ENCODE measurements at regions not wholly inside any gene's neighbourhood (a gene's known extent, or its start where the extent isn't known, plus 50 kb on each side); places are given as distances from the start of the nearest gene placed in this dataset.
"Not testable (repeated sequence)": the region's sequence is repeated elsewhere in the genome, so short reads cannot be mapped to it uniquely, and the experiment has no call there.

- DNase-seq (ENCODE audit: low spot score): peak; percentile 47
Observed at GRCh38 chr15:87672309-87673288, 583.9 kb downstream of the NTRK3 start.

DNA sequence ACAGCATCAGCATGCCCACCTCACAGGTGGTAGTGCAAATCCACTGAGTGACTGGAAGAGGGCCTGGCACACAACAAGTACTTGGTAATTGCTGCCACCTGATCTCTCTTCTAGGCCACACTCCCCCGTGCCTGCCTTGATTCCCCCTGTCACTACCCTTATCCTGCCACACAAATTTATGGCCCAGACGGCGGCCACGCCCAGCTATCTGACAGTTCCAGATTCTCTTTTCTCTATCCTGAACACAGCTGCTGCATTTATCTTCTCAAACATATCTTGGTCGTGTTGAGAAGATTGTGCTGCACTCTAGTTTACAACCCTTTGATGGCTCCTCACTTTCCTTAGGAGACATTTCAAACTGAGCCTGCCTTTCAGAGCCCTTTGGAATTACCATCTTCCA, 585.2 kb downstream of the NTRK3 start:
- DNase-seq (ENCODE audit: low spot score): no peak

DNA sequence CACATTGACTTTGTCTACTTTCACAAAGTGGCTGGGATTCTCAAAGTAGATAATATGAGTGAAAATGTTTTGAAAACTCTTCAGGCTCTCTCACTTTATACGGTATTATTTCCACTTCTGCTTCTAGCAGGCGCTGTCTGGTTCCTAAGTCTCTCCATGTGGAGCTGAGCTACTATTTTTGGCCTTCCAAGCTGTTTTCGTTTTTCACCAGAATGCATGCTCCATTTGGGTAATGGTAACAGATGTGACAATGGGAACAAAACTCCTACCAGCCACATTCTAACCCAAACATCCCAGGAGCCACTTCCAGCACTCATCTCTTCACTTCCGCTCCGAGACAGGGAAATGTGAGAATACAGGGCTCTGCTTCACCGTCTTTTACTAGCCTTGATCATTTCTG, 586.7 kb downstream of the NTRK3 start:
- no peak for DNase-seq (ENCODE audit: low spot score)

GRCh38 chr15:87668768-87669564, 587.6 kb downstream of the NTRK3 start:
- not testable (repeated sequence) for DNase-seq (ENCODE audit: low spot score)

GRCh38 chr15:87667643-87668042, 588.9 kb downstream of the NTRK3 start:
- no peak for DNase-seq (ENCODE audit: low spot score)

GRCh38 chr15:87662575-87662974, 594.0 kb downstream of the NTRK3 start:
- DNase-seq (ENCODE audit: low spot score): no peak

- no peak for DNase-seq (ENCODE audit: low spot score)
Observed at GRCh38 chr15:87661454-87662355, 594.8 kb downstream of the NTRK3 start.

DNA sequence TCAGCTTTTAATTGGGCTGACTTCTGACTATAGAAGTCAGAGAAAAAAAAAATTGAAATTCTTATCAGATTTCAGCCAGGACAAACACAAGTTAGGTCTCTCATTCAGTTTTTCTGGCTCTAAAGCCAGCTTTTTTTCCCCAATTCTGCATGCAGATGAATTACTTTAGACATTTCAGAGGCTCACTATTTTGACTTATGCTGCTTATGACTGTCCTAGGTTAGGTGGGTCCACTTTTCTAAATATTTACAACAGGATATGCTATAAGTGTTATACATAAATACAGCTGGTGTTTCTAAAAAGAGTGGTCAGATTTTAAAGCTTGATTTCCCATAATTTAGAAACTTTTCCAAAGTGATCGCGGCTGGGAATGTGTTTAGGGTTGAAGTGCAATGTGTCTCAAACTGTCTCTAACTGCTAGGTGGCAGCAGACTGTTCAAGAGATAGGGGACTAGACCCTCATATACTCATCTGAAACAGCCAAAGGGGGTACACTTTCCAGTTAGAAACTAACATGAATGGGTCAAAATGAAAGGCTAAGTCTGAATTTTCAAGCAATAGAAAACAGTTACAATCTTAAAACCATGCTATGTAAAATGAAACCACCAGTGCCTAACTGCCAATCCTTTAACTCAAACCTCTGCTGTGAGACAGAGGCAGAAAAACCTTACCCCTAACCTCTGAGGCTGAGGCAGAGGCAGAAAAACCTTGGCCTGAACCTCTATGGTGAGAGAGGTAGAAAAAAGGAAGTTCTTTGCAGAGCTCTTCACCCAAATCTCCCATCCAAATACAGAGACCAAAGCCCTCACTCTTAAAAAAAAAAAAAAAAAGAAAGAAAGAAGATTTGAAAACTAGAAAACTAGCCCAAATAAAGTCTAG, 596.0 kb downstream of the NTRK3 start:
- no peak for DNase-seq (ENCODE audit: low spot score)

- DNase-seq (ENCODE audit: low spot score): no peak
Observed at GRCh38 chr15:87656372-87656771, 600.2 kb downstream of the NTRK3 start.

DNA sequence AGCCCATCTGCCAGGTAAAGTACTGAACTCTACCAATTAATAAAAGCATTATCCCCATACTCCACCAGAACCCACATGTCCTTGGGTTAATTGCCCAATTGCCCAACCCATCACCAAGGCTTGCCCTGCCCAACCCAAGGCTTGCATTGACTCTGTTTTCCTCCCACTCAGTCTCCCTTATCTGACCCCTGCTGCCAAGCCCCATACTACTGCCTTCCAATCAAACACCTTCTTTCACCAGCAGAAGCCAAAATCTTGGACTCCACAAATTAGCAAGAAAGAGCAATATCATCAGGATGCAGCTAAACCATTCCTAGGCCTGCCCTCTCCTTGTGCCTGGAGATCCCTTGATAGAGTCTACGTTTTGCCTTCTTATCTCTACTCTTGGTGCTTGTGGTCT, 602.9 kb downstream of the NTRK3 start:
- no peak for DNase-seq (ENCODE audit: low spot score)

- DNase-seq (ENCODE audit: low spot score): no peak
Observed at GRCh38 chr15:87649175-87649574, 607.4 kb downstream of the NTRK3 start.

GRCh38 chr15:87648278-87648677, 608.3 kb downstream of the NTRK3 start:
- DNase-seq (ENCODE audit: low spot score): no peak

- DNase-seq (ENCODE audit: low spot score): no peak
Observed at GRCh38 chr15:87645723-87646122, 610.8 kb downstream of the NTRK3 start.

DNA sequence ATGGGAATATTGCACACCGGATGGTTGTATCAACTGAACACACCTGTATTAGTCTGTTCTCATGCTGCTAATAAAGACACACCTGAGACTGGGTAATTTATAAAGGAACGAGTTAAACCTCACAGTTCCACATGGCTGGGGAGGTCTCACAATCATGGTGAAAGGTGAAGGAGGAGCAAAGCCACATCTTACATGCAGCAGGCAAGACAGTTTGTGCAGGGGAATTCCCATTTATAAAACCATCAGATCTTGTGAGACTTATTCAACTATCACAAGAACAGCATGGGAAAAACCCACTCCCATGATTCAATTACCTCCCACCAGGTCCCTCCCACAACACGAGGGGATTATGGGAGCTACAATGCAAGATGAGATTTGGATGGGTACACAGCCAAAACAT, 613.5 kb downstream of the NTRK3 start:
- DNase-seq (ENCODE audit: low spot score): not testable (repeated sequence)

- no peak for DNase-seq (ENCODE audit: low spot score)
Observed at GRCh38 chr15:87639305-87640011, 617.1 kb downstream of the NTRK3 start.

DNA sequence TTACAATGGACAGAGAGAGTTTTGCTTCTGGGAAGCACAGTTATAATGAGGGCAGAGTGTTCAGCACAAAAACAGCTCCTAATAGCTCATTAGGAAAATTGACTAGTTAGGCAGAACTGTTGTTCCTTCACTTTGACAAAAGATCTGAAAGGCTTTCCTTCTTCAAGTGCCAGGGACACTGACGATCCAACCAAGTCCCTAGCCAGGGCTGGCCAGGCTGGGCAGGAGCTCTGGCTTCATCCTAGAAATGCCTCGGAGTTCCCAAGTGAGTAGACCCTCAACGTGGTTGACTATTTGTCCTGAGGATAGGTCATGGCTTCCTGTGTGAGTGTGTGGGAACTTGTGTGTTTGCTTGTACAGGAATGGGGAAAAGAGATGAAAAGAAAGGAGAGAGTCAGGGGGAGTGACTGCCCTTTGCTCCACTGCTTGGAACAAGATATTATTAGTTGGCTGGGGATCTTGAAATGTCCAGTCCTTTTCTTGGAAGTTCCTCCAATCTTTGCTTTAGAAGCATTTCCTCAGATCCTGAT, 617.9 kb downstream of the NTRK3 start:
- DNase-seq (ENCODE audit: low spot score): no peak

- DNase-seq (ENCODE audit: low spot score): no peak
Observed at GRCh38 chr15:87634361-87634760, 622.2 kb downstream of the NTRK3 start.

- DNase-seq (ENCODE audit: low spot score): no peak
Observed at GRCh38 chr15:87633525-87633924, 623.0 kb downstream of the NTRK3 start.

DNA sequence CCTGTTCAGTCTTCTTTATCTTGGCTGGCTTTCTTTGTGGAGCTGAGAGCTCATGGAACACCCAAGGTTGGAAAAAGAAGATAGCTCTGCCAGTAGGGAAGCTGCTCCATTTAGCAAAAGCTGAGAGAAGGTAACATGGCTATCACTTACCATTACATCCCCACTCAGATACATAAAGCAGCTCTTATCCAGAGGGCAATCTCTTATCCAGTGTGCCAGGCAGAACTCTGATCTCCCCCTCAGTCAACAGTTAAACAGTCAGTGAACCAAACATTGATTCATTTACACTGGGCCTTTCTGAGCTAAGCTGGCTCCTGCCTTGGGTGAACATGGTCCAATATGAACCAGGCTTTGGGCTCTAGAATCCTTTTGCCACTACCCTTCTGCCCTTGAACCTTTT, 624.2 kb downstream of the NTRK3 start:
- DNase-seq (ENCODE audit: low spot score): no peak

GRCh38 chr15:87631775-87632174, 624.8 kb downstream of the NTRK3 start:
- DNase-seq (ENCODE audit: low spot score): no peak

Measured in ecto neural progenitor cell (in vitro differentiated cells).